Right atrium auricular region (tissue), 2 donors: ENCODE measurements at regions not wholly inside any gene's neighbourhood (a gene's known extent, or its start where the extent isn't known, plus 50 kb on each side); places are given as distances from the start of the nearest gene placed in this dataset.

Experiments
- DNase-seq: peaks from one replicate; pipeline ENCODE4 v3.0.0-alpha.2; 2019; ENCODE audit warnings: low spot score
- H3K27ac ChIP-seq, 2 donors: fragments of 200-600 bp; sonication (generic); 1 replicate in 1 of 2; 2 replicates in 1 of 2; pipeline ENCODE4 v1.5.1; 2016 to 2019
- H3K27me3 ChIP-seq, 2 donors: fragments of 200-600 bp; sonication (generic); one replicate each; pipeline versions ENCODE4 v1.5.1 to v1.6.0; 2017 to 2019
- H3K36me3 ChIP-seq: fragments of 200-600 bp; sonication (generic); one replicate; pipeline ENCODE4 v1.5.1; 2016
- H3K4me1 ChIP-seq, 2 donors: fragments of 200-600 bp; sonication (generic); one replicate each; pipeline versions ENCODE4 v1.5.1 to v1.6.0; 2017 to 2019
- H3K4me3 ChIP-seq, 2 donors: fragments of 200-600 bp; sonication (generic); 1 replicate in 1 of 2; 2 replicates in 1 of 2; pipeline ENCODE4 v1.5.1; 2017 to 2019; ENCODE audit warnings: mild to moderate bottlenecking in 1 of 2, moderate library complexity in 1 of 2
- H3K9me3 ChIP-seq, 2 donors: fragments of 200-600 bp; sonication (generic); one replicate each; pipeline ENCODE4 v1.5.1; 2019
- CTCF ChIP-seq, 2 donors: fragments of 200-600 bp; sonication (generic); IDR thresholded peaks; one replicate each; pipeline ENCODE4 v1.5.1; 2019; ENCODE audit warnings: antibody characterized with exemption in 2 of 2

- Histone ChIP-seq H3K4me1 (no peaks in the 10 kb centered on the region), H3K36me3 (no peaks in the 10 kb centered on the region), H3K27ac (no peak overlapping the region), H3K27me3 (no peaks in the 10 kb centered on the region), H3K9me3 (no peaks in the 10 kb centered on the region), H3K4me3 (no peak overlapping the region)
- no peak for TF ChIP-seq CTCF (IDR thresholded peaks at IDR 0.05)
- no peak for DNase-seq
Measured at GRCh38 chr2:125095826-125096225, 1070.7 kb downstream of the CNTNAP5 start.

GRCh38 chr2:125106710-125107109, 1081.6 kb downstream of the CNTNAP5 start:
- no peaks in the 10 kb centered on the region for H3K4me1 ChIP-seq
- H3K27ac ChIP-seq, result no peak overlapping the region
- H3K27me3 ChIP-seq, result peaks cover 0 to 2% of the 10 kb centered on the region in 2 donors
- no peak for DNase-seq
- H3K4me3 ChIP-seq, result no peak overlapping the region
- TF ChIP-seq CTCF (IDR thresholded peaks at IDR 0.05), result no peak
- no peaks in the 10 kb centered on the region for H3K9me3 ChIP-seq
- H3K36me3 ChIP-seq, result no peaks in the 10 kb centered on the region

- DNase-seq, result no peak
- Histone ChIP-seq H3K27me3 (peaks cover 0 to 2% of the 10 kb centered on the region in 2 donors), H3K4me3 (no peak overlapping the region), H3K36me3 (no peaks in the 10 kb centered on the region), H3K4me1 (no peaks in the 10 kb centered on the region), H3K9me3 (no peaks in the 10 kb centered on the region), H3K27ac (no peak overlapping the region)
- TF ChIP-seq CTCF (IDR thresholded peaks at IDR 0.05), result no peak
Measured at GRCh38 chr2:125107446-125107845, 1082.4 kb downstream of the CNTNAP5 start.

- TF ChIP-seq CTCF (IDR thresholded peaks at IDR 0.05), result no peak
- Histone ChIP-seq H3K27ac (no peak overlapping the region), H3K27me3 (peaks cover 0 to 2% of the 10 kb centered on the region in 2 donors), H3K4me3 (no peak overlapping the region), H3K9me3 (no peaks in the 10 kb centered on the region), H3K4me1 (no peaks in the 10 kb centered on the region), H3K36me3 (no peaks in the 10 kb centered on the region)
- no peak for DNase-seq
Measured at GRCh38 chr2:125108251-125108650, 1083.2 kb downstream of the CNTNAP5 start.

GRCh38 chr2:125125902-125126301, 1100.8 kb downstream of the CNTNAP5 start:
- Histone ChIP-seq H3K4me1 (no peaks in the 10 kb centered on the region), H3K27ac (no peak overlapping the region), H3K9me3 (peaks cover 0 to 16% of the 10 kb centered on the region in 2 donors), H3K4me3 (no peak overlapping the region), H3K36me3 (no peaks in the 10 kb centered on the region), H3K27me3 (no peaks in the 10 kb centered on the region)
- TF ChIP-seq CTCF (IDR thresholded peaks at IDR 0.05), result no peak
- DNase-seq, result no peak

- no peak overlapping the region for H3K4me3 ChIP-seq
- DNase-seq, result no peak
- H3K36me3 ChIP-seq, result no peaks in the 10 kb centered on the region
- H3K4me1 ChIP-seq, result no peaks in the 10 kb centered on the region
- no peaks in the 10 kb centered on the region for H3K27me3 ChIP-seq
- H3K27ac ChIP-seq, result no peak overlapping the region
- TF ChIP-seq CTCF (IDR thresholded peaks at IDR 0.05), result no peak
- H3K9me3 ChIP-seq, result no peaks in the 10 kb centered on the region
Measured at GRCh38 chr2:125160947-125161346, 1135.9 kb downstream of the CNTNAP5 start.
